NOMO-1 treated with DMSO at 0.1 percent for 48 hours (cell line): ENCODE measurements at regions not wholly inside any gene's neighbourhood (a gene's known extent, or its start where the extent isn't known, plus 50 kb on each side); places are given as distances from the start of the nearest gene placed in this dataset.
"Not testable (repeated sequence)": the region's sequence is repeated elsewhere in the genome, so short reads cannot be mapped to it uniquely, and the experiment has no call there.

Experiments
- DNase-seq: peaks from one replicate; lab custom pipeline; 2025; ENCODE audit not compliant: unreplicated experiment; lab: John Stamatoyannopoulos, UW

DNA sequence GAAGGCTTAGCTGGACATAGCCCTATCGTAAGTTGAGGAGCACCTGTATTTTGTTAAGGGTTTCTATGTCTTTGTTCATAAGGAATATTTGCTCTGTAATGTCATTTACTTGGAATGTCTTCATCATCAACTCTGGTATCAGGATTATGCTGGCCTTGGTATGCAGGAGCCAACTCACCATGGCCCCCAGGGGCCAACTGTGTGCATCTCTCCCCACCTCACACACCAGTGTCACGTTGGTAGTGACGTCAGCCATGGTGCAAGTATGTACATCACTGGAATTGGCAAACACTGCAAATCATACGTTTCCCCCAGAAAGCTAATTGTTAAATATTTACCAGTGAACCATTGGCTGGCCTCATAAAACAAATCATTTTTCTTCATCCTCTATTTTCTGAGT lies 70.8 kb downstream of the YTHDF1 start:
- DNase-seq, result no peak

DNA sequence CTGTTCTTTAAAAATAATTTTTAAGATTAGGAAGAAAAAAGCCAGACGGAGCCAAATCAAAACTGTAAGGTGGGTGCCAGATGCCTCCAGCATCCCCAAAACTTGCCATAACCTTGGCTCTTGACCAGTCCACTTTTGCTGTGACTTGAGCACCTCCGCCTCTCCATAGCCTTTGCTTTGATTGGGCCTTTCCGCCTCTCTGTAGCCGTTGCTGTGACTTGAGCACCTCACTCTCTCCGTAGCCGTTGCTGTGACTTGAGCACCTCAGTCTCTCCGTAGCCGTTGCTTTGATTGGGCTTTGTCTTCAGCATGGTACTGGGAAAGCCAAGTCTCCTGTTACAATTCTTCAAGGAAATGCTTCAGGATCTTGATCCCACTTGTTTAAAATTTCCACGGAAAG lies 73.0 kb downstream of the YTHDF1 start:
- no peak for DNase-seq

DNA sequence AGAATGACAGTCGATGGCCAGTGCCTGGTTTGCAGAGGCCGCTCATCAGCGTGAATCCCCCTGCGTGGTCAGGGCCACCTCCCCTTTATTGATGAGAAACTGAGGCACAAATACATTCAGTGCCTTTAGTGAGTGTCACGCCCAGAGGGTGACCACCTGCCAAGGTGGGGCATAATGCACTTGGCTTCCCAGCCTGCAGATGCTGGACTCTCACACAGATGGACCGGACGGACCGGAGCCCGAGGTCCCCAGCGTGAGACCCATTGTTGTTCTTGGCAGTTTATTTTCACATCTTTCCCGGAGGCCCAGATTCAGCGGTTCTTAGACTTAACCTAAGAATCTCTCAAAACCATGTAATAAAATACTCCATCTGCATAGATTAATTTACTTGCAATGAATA lies 74.4 kb downstream of the YTHDF1 start:
- no peak for DNase-seq

DNA sequence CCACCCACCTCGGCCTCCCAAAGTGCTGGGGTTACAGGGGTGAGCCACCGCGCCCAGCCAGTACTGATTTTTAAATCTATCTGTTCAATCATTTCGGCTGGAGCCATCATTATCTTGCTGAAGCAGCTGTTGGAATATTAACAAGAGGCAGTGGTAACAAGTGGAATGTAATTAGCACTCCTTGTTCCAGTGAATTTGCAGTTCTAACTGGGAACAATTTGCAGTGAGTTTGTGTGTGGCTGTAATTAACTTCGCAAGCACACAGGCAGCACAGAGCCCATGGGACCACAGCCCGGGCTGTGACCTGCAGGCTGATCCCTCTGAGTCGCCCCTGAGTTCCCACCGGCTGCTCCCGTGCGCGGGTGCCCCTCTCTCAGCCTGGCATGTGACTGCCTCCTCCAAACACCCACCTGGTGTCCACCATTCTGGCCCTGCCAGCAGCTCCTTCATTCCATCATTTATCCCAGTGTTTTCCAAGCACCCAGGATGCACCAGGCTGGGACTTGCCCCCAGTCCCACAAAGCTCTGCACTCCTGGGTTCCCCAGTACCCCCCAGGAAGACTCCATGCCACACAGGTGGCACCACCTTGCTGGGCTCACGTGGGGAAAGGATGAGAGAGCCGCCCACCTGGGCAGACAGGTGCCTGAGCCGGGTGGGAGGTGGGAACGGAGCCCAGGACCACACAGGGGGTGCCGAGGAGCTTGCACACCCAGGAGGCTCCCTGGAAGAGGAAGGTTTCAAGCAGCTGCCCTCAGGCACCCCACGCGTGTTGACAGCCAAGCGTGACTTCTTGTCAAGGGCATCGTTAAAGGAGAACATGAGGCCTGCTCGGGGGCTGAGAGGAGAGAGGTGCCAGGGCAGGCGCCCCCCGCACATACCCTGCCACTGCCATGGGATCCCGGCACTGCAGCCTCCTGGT lies 75.2 kb downstream of the YTHDF1 start:
- DNase-seq, result no peak

DNA sequence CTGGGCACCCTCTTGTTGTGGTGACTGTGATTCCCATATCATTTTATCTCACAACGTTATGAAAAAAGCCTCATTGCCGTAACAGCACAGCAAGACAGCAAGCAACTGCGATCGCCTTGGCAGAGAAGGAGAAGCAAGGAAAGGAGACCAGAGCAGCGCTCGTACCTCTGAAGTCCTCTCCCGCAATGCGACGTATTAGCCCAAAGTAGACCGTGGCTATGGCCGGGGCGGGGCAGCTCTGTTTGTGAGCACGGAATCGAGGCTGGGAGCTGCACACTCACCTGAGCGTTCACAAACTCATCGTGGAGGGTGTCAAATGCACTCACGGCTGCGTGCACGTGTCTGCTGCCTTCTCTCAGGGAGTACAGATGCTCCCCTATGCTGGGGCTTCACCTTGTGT lies 76.1 kb downstream of the YTHDF1 start:
- DNase-seq, result no peak

DNA sequence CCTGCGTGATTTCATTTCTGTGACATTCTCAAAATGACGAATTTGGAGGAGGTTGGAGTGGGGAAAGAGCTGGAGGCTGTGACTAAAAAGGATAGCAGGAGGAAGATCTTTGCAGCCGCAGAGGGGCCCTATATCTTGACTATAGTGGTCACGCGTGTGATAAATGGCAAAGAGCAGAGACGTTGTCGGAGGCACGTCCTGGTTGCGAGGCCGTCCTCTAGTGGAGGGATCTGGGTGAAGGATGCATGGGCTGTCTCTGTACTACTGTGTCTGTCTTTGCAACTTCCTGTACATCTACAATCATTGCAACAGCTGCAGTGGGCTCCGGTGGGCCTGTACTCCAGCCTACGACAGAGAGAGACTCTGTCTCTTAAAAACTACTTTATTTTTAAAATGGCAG lies 76.6 kb downstream of the YTHDF1 start:
- no peak for DNase-seq

DNA sequence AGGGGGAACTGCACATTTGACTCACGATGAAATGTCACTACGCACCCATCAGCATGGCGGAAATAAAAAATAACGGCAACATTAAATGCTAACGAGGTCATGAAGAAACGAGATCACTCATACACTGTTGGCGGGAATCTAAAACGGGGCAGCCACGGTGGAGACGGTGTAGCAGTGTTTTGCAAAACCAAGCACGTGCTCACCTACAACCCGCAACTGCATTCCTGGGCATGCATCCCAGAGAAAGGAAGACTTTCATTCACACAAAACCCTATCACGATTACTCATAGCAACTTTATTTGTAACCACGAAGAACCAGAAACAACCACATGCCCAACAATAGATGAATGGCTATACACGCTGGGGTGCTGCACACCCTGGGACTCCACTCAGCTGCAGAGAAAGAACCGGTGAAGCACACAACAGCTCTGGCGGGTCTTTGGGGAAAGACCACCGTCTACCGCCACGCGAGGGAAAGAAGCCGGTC lies 77.0 kb downstream of the YTHDF1 start:
- no peak for DNase-seq

DNA sequence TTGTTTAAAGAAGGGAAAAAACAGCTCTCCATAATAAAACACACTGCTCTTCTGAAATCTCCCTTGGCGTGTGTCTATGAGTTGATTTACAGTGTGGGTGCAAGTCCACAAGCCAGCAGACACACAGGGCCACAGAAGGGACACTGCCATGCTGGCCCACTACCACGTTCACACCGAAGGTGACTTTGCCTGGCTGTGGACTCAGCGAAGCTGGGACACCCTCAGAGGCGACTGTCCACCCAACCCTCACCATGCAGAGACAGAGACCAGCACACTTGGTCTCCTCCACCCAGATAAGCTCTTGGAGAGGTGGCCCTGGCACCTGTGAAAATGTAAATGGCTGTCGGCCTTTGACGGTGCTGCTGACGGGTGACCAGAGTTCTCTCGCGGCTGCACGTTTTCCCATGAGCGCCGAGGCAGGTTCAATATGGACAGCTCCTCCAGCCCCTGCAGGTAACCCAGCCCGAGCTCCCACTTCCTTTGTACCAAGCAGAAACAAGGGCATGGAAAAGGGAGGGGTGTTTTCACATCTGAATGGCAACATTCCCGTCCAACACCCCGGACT lies 78.0 kb downstream of the YTHDF1 start:
- no peak for DNase-seq

DNA sequence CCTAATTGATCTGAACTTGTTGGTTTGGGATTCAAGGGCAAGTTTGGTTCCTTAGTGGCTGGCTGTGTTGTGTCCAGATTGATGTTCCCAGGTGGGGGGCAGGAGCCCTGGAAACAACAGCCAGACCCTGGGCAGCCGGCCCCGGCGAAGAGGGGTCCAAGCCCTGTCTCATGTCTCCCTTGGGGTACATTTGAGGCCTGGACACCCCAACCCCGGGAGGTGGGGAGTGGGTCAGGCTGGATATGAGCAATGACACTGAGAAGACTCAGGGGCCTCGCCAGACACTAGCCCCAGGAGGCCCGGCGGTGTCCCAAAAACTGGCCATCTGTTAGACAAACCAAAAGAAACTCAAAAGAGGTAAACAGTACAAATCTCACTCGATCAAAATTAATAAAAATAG lies 79.6 kb downstream of the YTHDF1 start:
- no peak for DNase-seq

DNA sequence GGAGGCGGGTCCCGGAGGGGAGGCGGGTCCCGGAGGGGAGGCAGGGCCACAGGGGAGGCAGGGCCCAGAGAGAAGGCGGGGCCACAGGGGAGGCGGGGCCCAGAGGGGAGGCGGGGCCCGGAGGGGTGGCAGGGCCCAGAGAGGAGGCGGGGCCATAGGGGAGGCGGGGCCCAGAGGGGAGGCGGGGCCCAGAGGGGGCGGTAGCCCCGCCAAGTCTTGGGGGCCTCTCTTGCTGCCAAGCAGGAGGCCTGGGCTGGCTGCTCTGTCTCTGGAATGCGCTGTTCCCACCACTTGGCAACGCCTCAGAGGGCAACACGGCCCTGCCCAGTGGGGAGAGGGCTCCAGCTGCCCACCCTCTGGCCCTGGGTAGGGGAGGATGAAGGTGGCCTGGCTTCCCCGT lies 80.5 kb downstream of the YTHDF1 start:
- no peak for DNase-seq

DNA sequence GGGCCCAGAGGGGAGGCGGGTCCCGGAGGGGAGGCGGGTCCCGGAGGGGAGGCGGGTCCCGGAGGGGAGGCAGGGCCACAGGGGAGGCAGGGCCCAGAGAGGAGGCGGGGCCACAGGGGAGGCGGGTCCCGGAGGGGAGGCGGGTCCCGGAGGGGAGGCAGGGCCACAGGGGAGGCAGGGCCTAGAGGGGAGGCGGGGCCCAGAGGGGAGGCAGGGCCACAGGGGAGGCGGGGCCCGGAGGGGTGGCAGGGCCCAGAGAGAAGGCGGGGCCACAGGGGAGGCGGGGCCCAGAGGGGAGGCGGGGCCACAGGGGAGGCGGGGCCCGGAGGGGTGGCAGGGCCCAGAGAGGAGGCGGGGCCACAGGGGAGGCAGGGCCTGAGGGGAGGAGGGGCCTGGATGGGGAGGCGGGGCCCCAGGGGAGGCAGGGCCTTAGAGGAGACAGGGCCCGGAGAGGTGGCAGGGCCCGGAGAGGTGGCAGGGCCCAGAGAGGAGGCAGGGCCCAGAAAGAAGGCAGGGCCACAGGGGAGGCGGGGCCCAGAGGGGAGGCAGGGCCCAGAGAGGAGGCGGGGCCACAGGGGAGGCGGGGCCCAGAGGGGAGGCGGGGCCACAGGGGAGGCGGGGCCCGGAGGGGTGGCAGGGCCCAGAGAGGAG lies 81.1 kb downstream of the YTHDF1 start:
- not testable (repeated sequence) for DNase-seq

DNA sequence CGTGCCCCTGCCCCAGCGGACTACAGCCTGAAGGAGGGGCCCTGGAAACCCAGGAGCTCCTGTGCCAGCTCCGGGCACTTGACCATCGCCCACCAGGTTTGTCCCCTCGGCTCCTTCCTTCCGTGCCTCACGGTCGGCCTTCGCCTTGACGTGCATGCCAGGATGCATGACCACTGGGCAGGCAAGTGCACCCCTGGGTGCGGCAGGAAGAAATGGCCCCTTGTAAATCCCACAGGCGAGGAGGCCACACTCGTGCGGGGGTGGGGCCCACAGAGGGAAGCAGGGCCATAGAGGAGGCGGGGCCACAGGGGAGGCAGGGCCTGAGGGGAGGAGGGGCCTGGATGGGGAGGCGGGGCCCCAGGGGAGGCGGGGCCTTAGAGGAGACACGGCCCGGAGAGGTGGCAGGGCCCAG lies 81.7 kb downstream of the YTHDF1 start:
- no peak for DNase-seq

DNA sequence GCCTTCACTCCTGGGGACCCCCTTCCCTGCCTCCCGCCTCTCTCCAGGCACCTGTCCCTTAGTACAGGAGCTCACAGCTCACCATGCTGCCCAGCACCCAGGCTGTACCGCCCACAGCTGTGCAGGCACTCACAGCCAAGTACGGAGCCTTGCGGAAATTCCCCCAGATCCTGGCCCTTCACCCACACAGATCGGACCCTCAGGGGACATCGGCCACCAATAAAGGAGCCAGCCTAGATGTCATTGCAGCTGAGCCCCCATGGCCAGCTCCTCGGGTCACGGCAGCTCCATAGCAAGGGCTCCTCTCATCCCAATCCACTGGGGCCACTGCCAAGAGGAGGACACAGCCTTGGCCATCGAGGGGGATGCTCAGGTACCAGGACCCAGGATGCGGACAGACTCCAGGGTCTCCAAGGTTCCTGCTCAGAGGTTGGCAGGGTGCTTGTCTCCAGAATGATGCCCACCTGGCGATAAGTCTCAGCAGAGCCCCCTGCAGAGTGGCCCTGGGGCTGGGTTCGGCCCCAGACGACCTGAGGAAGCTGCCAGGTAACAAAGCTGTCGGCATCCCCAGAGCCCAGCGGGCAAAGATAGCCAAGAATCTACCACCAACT lies 82.3 kb downstream of the YTHDF1 start:
- DNase-seq, result no peak

DNA sequence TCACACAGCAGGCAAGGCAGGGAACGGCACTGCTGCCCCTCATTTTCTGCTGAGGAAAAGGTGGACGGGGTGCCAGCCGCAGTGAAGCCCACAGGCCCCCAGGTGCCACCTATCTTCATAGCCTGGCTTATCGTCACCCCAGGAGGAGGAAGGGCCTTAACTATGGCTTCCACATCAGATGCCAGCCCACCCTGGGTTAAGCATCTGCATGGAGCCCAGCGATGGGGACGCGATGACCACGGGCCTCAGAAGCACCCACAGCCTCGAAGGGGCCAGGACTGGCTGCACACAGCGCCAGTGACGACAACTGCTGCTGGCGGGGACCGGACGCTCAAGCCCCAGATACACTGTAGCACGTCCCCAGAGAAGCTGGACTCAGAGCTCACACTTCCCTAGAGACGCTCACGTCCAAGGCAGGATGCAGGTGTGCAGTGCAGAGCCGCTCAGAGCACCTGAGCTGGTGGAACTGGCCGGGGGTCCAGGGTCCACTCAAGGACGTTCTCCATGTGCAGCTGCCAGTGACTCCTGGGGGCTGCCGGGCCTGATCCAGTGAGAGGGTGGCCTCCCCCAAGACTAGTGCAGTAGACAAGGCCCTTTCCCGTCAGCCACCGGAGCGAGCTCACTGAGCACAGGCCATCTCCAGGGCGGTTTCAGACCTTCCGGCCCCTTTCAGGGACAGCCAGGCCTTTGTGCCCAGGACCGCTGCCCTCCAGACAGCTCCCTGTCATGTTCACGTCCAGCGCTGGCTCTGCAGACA lies 83.0 kb downstream of the YTHDF1 start:
- no peak for DNase-seq

DNA sequence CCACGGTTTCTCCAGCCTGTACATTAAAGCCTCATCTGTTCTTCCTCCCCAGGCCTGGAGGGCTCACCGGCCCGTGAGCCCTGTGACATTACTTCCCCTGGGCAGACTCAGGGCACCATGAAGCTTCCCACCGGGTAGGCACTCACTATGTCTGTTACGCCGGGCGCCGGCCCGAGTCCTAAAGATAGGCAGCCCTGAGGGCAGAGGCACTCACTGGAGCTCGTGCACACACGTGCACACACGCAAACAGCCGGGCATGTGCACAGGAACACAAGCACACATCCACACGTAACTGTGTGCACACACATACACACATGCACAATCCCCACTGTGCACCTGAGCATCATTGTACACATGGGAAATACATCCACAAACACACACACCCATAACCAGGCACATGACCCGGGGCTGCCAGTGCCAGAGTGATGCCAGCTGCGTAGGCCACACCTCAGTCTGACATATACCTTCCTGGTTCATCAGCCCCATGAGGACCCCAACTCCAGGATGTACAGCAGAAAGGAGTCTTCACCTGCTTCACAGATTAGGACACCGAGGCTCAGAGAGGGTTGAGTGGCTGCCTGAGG lies 83.7 kb downstream of the YTHDF1 start:
- no peak for DNase-seq

DNA sequence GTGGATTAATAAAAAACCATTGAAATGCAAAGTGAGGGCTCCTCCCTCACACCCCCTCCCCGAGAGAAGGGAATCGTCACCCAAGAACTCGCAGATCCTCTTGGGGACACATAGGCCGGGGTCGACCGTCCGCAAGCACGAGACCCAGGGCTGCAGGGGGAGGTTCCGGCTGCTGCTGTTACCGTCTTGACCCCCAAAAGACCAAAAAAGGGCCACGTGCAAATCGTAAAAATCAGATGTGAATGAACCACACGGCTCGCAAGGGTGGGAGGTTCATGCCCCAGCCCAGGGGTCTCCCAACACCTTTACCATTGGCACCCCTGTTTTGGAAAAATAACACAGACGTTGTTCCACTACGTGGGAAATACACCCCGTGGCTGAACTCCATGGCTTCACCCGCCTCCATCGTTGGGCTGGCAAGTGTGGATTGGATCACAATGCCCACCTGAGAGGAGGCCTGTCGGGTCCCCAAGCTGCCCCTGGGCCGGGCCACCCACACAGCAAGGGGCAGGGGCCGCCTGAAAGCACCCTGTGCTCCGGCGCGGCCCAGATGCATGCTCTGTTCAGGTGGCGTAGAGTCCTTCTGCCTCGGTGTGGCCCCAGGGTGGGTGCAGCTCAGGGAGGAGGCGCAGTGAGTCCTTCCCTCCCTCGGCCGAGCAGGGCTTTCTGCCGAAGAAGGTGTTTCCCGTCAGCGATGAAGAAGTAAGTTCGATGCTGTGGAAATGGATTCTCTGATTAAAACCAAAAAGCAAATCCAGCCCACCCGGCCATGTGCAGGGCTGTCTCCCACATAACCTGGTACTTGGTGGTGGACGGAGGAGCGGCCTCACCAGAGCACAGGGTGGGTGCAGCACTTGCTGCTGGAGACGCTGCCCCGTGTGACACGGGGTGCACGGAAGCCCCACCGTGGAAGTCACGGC lies 85.0 kb downstream of the YTHDF1 start:
- DNase-seq, result no peak

DNA sequence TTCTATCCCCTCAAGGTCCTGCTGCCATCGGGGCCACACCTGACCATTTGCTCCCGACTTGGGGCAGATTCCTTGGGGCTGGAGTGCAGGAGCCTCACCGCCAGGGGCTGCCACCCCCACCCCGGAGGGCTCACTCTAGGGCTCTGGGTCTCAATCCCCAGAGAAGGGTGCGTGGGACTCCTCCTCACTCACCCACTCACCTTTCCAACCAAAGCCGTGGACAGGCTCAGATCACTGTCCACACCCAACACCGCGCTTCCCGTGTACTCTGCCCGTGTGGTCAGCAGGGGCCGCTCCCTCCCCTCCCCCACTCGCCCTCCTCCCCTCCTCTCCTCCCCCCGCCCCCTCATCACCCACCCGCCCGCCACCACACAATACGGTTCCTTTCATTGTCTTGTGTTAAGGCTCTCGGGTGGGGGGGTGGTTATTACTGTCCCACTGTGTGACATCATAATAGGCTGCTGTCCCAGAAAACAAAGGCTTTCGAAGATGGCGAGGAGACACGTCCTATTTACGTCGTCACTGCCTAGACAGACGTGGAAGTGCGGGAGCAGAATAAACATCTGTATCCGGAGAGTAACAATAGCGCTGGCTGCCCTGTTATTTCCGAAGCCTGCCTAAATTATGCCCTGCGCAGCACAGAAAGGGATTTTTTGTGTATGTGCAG lies 85.8 kb downstream of the YTHDF1 start:
- no peak for DNase-seq

DNA sequence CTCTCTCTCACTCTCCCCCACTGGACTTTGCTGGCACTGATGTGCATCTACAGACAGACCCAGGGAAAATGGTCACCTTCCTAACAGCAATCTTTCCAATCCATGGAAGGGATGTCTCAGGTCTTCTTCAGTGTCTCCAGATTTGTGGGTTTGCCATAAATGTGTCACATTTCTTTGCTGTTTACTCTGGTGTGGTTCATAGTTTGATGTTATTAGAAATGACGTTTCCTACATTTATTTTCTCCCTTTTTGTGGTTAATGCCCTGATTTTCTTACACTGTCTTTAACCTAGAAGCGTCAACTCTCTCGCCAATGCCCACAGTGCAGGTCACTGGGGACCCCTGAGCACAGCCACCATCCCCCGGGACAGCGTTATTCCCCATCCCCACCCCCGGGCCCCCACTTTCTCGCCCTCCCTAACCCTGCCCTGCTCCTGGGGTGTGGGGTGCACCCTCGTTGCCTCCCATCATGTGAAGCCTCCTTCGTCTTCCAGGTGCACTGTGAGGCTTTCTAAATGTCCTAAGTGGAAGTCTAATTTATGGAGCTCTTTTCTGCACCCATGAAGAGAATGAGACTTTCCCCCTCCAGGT lies 86.5 kb downstream of the YTHDF1 start:
- DNase-seq, result no peak

DNA sequence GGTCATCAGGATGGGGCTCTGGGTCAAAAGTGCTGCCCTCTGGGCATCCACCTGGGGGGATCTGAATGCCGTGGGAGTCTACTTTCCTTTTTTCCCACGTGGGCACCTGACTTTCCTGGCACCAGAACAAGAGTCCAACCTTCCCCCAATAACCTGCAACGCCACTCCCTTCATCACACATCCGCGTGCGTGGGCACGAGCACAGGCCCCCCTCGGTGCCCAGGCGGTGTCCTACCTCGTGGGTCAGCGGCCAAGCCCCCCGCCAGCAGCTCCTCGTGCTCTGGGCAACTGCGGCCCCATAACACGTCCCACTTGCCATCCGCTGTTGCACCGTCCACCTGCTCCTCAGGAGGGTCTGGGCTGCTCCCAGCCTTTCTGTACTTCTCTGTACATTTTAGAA lies 87.0 kb downstream of the YTHDF1 start:
- no peak for DNase-seq
